SK-N-SH treated with all-trans-retinoic acid at 6 μM for 48 hours (cell line): ENCODE measurements at regions not wholly inside any gene's neighbourhood (a gene's known extent, or its start where the extent isn't known, plus 50 kb on each side); places are given as distances from the start of the nearest gene placed in this dataset.

Experiments
- ARNTL ChIP-seq: fragments of 450-650 bp; formaldehyde crosslinking; IDR thresholded peaks from 2 replicates; pipeline ENCODE4 v1.5.0; 2020; ENCODE audit warnings: low read depth, mild to moderate bottlenecking, moderate library complexity, borderline replicate concordance
- CSDC2 ChIP-seq: fragments of 250-450 bp; sonication (Bioruptor Pico); IDR thresholded peaks from 2 replicates; pipeline ENCODE4 v1.5.0; 2020; ENCODE audit warnings: mild to moderate bottlenecking, moderate library complexity
- GLIS3 ChIP-seq: fragments of 250-450 bp; sonication (Bioruptor Pico); IDR thresholded peaks from 2 replicates; pipeline ENCODE4 v1.5.0; 2020; ENCODE audit warnings: mild to moderate bottlenecking, moderate library complexity
- PATZ1 ChIP-seq: fragments of 250-450 bp; sonication (Bioruptor Pico); IDR thresholded peaks from 2 replicates; pipeline ENCODE4 v1.8.0; 2020; ENCODE audit warnings: mild to moderate bottlenecking, moderate library complexity, borderline replicate concordance
- ZC3H10 ChIP-seq: fragments of 250-450 bp; sonication (Bioruptor Pico); IDR thresholded peaks from 2 replicates; pipeline ENCODE4 v1.5.1; 2021; ENCODE audit warnings: mild to moderate bottlenecking, moderate library complexity
- ZFP3 ChIP-seq: fragments of 250-450 bp; sonication (Bioruptor Pico); IDR thresholded peaks from 2 replicates; pipeline ENCODE4 v1.5.0; 2020; ENCODE audit warnings: mild to moderate bottlenecking, moderate library complexity
- ZFP30 ChIP-seq: fragments of 450-650 bp; formaldehyde crosslinking; IDR thresholded peaks from 2 replicates; pipeline ENCODE4 v1.5.0; 2022; ENCODE audit warnings: mild to moderate bottlenecking, moderate library complexity
- ZNF565 ChIP-seq: fragments of 450-650 bp; formaldehyde crosslinking; conservative IDR thresholded peaks from 2 replicates; pipeline ENCODE4 v1.5.0; 2020; ENCODE audit warnings: low read depth, mild to moderate bottlenecking, moderate library complexity
- ZNF8 ChIP-seq: fragments of 450-650 bp; formaldehyde crosslinking; IDR thresholded peaks from 2 replicates; pipeline ENCODE4 v1.5.0; 2020; ENCODE audit warnings: mild to moderate bottlenecking, moderate library complexity

GRCh38 chr2:37776487-37776886, 105.0 kb upstream of the CDC42EP3 start:
- TF ChIP-seq ZFP3 (CRISPR knock-in tag) (peak; percentile 29; the same call in 1 of the 2 replicates), PATZ1 (peak; percentile 89), CSDC2 (no peak), ZC3H10 (CRISPR knock-in tag) (no peak), ZNF565 (no peak), GLIS3 (CRISPR knock-in tag) (no peak), ZNF8 (CRISPR knock-in tag) (no peak), ARNTL (CRISPR knock-in tag) (no peak), ZFP30 (no peak)
